Activated T-cell treated with anti-CD3 and anti-CD28 coated beads for 24 hours (primary cell): ENCODE measurements at regions not wholly inside any gene's neighbourhood (a gene's known extent, or its start where the extent isn't known, plus 50 kb on each side); places are given as distances from the start of the nearest gene placed in this dataset.

Experiments used
- DNase-seq: peaks from one replicate; pipeline ENCODE4 v3.0.0-alpha.2; 2020; ENCODE audit warnings: low read depth

DNA sequence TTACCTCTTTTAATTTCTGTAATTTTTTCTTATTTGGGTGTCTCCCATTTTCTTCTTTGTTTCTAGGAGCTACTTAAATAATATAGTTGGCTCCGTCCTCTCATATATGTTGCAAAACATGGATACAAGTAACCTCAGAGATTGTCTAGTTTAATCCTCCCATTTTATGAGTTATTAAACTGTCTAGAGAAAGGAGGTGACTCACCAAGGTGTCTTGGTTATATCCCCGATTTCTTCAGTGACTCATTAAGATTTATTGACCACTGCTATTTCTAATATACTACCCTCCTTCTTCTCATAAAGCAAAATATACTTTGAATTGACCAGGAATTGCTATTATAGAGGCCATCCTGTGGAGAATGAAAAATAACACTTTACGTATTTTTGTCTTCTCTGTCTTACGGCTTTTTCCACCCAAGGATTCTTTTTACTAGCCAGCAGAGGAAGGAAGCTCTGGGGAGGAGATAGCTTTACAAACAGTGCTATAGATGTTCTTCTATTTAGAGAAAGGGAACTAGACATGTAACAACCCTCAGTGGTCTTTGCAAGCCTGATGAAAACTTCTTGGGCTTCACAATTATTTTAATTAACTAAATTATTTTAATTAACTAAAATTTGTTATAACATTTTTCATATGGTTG lies 300.4 kb upstream of the TNP1 start:
- DNase-seq = no peak

DNA sequence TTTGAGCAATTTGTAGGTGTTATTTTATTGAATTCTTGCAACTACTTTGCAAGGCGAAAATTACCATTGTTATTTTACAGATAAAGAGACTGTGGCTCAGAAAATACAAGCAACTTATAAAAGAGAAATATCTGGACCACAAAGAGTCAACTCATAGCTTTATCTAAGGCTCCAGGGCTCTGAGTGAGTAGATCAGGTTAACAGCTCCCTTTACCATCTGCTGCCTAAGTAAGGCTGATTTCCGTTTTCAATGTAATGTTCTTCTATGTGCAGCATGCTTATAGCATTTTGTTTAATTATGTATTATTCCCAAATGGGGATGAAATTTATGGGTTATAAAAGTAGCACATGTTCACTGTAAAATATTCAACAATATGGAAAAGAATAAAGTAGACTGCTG lies 299.1 kb upstream of the TNP1 start:
- DNase-seq = no peak

DNA sequence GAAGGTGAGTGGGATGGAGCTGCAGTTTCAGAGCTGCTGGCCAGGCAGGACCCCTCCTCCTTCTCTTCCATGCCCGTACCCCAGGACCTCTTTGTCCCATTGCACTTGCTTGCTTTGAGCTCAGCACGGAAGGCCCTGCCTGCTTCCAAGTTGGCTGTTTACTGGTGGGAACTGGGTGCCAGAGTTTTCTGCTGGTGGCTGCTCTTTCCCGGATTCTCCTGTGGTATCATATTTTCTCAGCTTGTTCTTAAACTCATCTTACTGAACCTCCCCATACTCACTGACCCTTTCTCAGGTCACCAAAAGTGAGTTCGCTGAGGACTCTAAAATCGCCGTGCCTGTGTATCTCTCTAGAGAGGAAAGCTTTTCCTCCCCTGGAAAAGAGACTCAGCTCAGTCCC lies 297.7 kb upstream of the TNP1 start:
- DNase-seq = no peak

DNA sequence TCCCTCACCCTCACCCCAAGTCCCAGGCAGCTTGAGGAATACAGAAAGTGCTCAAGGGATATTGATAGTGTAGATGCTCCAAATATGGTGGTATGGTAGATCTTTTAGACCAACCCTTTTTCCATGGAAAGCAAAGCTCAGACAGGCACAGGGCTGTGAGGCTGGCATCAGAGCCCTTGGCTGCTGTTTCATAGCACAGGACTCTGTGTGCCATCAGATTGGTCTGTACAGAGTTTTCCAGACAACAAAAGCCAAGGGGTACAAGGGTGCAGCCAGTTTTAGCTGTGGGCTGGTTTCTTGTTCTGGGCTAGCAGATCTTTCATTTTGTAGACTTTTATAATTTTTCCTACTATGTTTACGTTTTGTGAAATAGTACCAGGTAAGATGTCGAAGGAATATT lies 296.9 kb upstream of the TNP1 start:
- no peak for DNase-seq

DNA sequence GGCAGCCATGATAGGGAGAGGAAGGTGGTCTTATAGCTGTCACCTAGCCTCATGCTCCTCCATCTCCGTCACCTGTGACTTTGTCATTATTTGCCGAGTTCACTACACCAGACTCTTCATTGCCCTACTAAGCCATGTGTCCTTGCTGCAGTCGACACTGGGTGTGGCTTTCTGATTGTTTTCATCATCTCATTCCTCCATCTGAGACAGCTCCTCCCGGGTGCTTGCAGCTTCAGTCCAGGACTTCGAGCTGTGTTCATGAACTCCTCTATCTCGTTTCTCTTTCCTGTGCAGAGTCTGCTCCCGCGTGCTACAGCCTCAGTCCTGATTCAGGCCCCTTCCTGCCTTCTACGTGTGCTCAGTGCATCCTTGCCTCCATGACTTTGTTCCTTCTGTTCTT lies 295.1 kb upstream of the TNP1 start:
- DNase-seq = no peak

DNA sequence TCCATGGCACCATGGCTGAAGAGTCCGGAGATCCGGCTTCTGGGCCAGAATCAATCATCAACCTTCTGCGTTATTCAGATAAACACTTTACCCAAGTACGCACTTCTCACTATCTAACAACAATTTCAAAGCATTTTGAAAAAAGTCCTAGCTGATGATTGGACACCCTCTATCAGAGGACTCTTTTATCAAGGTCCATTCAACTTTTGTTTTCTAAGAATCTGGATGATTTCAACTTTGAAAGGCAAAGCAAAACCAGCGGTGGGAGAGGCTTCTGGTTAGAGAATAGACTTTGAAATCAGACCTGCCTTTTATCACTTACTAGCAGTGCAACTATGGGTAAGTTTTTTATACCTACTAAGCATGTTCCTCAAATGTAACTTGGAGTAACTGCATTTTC lies 293.6 kb upstream of the TNP1 start:
- DNase-seq = no peak

DNA sequence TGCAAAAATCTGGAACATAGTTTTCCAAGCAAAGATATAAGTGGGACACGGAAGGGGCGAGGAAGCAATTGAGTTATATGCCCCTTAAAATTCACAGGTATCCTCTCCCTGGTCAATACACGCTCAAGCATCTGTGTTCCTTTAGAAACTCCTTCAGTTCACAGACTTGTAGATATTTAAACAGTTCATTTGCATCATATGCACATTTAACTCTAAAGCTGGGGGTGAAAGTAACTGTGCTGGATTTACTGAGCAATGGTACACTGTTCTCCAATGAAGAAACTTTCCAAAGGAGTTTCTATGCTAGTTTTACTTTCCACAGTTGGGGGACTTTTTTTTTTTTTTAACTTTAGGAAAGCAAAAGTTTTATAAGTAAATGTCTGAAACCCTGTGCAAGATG lies 293.0 kb upstream of the TNP1 start:
- DNase-seq = no peak

DNA sequence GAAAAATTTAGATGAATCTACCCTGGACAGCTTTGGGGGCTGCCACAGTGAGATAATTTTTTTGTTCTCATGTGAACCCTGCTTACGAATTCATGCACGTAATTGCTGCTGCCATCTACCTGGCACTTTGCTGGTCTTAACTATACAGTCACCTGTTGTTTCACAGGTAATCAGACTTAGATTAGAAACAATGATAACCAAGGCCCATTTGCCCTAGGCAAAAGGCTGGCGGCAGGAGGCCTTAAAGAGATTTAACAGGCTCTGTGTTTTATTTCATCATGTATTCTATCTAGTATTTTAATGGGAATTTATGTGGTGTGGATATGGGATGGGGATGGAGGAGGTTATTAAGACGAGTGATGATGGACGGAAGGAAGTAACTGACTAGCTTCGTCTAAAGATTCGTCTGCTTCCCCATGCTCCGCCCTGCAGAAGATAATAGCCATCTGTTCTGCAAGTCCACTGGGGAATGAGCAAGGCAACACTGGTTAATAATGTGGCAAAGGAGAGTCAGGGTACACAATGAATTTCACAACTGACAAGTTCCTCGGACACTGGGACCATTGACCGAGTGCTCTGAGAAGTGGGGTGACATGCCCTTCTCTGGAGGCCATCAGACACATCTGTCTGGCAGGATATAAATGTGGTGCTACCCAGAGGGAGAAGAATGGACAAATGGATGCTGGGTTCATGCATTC lies 291.8 kb upstream of the TNP1 start:
- no peak for DNase-seq

DNA sequence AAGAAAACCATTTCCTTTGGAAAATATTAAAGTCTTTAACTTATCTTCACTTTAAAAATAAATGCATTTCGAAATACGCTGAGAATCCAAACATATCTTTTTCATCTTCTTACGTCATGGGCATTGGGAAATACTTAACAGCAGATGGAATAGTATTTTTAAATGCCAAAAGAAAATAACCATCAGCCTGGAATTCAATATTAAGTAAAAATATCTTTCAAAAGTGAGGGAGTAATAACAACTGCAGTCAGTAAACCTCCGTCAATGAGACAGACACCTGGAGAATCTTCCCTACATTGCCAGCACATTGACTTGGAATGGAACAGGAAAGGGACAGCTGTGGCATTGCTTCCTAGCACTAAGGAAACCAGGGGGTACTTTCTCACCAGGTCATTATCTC lies 290.4 kb upstream of the TNP1 start:
- no peak for DNase-seq

DNA sequence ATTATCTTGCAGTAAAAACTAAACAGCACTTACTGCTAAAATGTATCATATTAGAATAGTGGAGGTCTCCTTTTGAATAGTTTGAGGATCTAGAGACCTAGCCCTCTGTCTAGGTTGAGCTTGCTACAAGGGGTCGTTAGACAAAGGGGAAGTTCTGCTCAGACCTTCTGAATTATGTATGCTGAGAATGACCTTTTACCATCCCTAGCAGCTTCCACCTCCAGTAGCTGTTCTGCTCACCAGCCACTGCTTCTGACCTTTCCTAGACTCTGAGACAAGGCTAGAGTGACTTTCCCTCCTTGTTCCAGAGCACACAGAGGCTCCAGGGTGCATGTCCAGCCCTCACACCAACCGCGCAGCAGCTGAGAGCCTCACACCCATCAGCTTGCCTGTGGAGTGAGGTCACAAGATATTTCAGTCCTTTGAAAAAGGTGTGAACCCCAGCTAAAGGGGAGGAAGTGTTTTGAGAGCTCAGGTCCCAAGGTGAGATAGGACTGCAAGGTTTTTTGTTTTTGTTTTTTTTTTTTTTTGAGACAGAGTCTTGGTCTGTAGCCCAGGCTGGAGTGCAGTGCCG lies 289.3 kb upstream of the TNP1 start:
- no peak for DNase-seq

DNA sequence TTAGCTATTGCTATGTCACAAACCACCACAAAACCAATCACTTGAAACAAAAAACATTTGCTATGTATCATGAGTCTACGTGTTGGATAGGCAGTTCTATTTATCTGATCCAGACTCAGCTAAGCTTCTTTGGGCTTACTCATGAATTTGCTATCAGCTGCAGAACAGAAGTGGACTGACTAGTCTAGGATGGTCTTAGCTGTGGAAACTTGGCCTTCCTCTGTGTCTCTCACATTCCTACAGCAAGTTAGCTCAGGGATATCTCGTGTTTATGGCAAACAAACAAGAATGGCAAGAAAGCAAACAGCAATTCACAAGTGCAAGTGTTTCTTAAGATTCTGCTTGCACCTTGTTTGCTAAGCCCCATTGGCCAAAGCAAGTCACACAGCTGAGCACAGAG lies 288.0 kb upstream of the TNP1 start:
- no peak for DNase-seq

DNA sequence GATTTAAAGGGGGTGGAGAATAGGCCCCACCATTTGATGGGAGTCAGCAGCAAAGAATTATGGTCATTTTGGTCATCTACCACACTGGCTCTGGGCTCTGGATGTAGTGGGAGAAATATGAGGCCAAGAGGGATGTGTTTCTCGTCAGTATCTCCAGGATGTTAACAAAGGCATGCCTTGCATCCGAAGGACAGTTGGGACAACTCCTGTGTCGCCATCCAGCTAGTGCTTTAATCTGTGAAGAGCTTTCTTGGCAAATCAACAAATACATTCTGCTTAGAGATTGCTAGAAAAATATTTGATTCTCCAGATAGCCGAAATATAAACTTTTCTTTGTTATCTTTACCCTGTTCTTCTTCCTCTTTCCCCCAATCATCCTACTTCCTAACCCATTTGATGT lies 287.1 kb upstream of the TNP1 start:
- DNase-seq = no peak

DNA sequence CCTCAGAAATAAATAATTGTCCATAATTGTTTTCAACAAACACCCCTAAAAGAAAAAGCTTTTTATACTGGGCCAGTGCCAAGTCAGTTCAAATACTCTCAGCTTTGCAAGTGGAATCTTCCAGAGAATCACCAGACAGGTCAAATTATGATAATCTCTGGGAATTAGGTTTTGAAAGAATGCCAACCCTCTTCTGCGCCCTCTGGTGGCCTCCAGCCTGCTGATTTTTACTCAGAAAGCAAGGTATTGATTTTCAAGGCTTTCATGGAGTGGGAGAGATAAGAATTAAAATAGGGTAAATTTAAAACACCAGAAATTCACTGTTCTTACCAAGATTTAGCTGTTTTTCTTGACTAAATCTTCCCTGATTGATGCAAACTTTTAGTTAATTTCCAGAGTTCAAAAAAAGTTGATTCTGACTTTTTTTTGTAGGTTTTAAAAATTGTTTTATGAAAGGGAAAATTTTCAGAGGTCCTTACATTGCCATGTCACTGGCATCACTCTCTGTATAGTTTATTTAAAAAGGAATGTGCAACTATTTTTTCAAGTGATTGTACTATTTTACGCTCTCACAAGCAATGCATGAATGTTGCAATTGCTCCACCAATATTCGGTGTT lies 282.9 kb upstream of the TNP1 start:
- DNase-seq = no peak

DNA sequence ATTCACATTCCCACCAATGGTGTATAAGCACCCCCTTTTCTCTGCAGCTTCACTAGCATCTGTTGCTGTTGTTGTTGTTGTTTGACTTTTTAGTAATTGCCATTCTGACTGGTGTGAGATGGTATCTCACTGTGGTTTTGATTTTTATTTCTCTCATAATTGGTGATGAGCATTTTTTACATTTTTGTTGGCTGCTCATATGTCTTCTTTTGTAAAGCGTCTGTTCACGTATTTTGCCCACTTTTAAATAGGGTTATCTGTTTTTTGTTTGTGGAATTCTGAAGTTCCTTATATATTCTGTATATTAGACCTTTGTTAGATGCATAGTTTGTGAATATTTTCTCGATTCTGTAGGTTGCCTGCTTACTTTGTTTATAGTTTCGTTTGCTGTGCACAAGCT lies 278.4 kb upstream of the TNP1 start:
- no peak for DNase-seq

DNA sequence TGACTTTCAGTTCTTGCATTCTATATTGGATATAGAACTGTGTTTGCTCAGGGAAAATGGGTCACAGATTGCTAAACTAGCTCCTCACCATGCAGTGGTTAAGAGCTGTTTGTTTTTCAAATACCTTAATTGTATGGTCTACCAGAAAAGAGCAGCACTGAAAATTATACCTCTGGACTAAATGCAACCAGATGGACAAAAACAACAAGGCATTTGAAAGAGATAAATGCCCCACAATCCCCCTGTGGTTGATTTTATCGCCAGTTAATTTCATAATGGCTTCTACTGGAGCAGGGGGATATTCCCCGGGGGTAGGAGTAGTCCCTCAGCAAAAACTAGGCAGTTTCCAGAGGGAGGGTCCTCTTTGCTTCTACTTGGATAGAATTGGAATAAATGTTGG lies 267.9 kb upstream of the TNP1 start:
- no peak for DNase-seq

DNA sequence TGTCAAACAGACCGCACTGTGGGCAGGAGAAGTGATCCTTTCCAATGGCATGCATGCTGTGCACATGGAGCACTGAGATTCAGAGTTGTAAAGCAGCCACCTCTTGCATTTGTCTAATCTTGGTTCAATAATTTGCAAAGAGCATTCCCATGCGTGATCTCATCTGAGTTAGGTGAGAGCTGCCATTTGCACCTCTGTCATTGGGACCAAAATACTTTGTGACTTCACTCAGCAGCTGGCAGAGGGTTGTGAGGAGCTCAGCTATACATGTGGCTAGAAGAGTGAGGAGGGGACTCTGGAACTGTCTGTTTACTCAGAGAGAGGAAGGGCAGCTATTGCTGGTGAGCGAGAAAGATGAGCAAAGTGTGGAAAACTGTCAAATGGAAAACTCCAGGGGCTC lies 265.1 kb upstream of the TNP1 start:
- DNase-seq = no peak

DNA sequence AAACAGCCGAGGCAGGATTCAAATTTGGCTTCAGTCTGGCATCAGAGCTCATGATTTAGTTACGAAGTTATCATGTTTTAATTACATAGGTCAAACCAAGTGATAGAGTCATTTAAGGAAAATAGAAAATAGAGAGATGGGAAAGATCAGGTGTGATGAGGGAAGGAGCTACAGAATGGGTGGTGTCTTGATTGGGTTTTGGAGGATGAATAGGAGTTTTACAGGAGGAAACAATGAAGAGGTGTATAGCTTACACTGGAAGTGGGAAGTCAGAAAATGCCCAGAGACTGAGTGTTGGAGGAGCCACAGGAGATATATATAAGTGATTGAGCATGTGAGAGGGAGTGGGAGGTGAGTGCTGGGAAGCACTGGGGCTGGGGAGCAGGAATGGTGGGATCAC lies 264.2 kb upstream of the TNP1 start:
- DNase-seq = no peak

DNA sequence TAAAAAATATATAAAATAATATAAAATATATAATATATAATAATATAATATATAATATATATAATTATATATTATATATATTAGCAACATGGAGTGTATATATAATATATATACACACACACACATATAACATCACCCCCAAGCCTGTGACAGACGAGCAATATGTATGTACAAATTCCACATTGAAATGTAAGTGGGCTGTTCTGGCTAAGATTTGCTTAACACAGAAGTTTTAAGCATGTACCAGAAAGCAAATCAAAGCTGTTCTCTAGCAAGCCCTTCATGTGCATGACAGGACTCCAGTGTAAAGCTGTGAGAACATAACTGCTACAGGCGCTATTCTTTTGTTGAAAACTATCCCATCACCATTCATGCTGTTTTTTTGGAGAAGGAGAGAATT lies 261.7 kb upstream of the TNP1 start:
- DNase-seq = no peak

DNA sequence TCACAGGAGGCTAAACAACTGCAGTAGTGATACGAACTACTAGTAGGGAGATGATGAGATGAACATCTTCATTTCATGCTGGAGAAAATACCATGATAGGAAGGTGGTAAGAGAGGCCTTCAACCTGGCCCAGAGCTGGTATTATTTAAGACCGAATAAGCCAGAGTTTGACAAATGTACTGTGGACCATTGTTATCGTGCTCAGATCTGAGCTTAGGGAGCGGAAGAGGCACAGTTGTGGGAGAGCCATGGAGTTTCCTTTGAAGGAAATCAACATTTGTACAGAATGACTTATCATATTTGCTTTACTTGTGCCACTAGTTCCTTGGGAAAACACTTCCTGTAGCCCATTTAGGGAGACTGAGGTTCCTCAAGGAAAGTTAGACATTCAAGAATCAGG lies 260.6 kb upstream of the TNP1 start:
- DNase-seq = no peak

DNA sequence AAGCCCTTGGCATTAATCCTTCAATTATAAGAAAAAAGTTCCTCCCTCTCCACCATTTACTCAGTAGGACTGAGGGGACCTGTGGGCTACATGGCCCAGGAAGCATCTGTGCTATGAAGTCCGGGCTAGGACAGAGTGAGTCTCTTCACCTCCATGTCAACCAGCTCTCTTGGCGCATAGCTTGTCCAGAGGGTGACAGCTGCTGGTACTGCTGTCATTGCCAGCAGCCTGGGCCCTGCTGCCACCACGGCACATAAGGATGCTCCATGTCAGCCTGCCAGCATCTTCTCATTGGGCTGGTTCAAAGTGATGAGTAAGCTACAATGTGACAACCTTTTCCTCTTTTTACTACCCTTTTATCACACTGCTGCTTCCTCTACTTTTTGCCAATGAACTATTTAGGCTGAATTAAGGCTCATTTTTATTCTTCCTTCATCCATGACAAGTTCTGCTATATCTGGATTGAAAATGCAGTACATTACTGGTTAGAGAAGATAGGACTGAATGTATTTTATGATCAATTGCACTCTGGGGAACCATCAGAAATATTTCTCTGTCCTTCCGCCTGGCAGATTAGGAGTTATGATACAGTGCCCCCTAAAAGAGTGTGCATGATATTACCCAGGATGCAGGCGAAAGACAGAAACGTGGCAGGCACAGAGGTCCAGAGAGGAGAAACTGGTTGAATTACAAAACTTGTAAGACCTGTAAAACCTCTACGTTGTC lies 258.9 kb upstream of the TNP1 start:
- DNase-seq = no peak

DNA sequence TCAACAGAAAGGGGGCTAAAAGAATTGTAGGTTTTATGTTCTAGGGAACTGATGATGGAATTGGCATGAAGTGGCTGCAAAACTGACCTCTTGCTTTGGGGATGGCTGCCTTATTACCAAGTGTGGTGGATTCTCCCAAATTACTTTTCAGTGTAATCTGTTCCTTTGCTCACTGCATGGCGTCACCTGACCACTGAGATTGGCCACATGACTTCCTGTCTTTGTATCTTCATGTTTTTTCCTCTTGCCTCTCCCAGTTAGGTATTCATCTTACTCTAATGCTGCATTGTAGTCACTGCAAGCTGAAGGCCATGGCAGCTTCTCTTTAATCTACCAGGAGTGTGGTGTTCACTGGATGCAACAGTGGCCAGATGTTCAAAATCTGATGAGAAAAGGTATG lies 257.7 kb upstream of the TNP1 start:
- no peak for DNase-seq

DNA sequence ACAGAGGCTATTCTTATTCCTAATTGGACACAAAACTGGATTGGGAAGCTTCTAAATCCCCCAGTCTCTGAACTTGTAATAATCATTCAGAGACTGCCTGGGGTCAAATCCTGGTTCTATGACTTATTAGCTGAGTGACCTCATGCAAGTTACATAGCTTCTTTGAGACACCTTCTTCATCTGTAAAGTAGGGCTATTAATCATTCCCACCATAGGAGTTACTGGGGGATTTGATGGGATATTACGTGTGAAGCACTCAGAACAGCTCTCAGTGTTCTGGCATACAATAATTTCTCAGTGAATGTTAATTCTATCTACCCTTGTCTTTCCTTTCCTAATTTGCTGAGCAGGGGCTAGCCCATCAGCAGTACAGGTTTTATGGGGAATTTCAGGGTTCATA lies 256.7 kb upstream of the TNP1 start:
- no peak for DNase-seq

DNA sequence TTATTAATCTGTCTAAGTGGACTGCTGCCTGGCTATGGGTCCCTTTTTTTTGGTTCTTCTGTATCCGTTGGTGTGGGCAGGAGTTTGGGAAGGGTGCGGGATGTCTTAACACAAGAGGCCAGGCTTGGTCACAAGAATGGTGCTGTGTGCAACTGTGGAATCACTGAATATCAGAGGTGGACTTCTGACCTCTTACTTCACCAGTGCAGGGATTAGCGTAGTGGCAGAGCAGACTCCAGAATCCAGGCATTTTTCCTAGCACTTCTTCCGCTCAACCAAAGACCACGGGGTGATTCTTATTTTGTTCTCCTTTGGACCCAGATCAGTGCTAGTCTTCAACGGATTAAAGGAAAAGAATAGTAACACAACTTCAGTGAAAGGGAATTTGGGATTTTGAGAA lies 254.3 kb upstream of the TNP1 start:
- DNase-seq = no peak
